Activated naive CD8-positive, alpha-beta T cell (primary cell): ENCODE measurements at regions not wholly inside any gene's neighbourhood (a gene's known extent, or its start where the extent isn't known, plus 50 kb on each side); places are given as distances from the start of the nearest gene placed in this dataset.
"Not testable (repeated sequence)": the region's sequence is repeated elsewhere in the genome, so short reads cannot be mapped to it uniquely, and the experiment has no call there.

Experiments used
- H3K27ac Mint-ChIP-seq: one replicate; pipeline ENCODE4 v1.8.0; 2021; ENCODE audit warnings: mixed read lengths
- H3K27me3 Mint-ChIP-seq: one replicate; pipeline ENCODE4 v1.8.0; 2021; ENCODE audit warnings: mixed read lengths
- H3K36me3 Mint-ChIP-seq: one replicate; pipeline ENCODE4 v1.8.0; 2021; ENCODE audit warnings: mixed read lengths
- H3K4me1 Mint-ChIP-seq: one replicate; pipeline ENCODE4 v1.8.0; 2021; ENCODE audit warnings: low read depth, mixed read lengths
- H3K4me3 Mint-ChIP-seq: one replicate; pipeline ENCODE4 v1.8.0; 2021; ENCODE audit warnings: mild to moderate bottlenecking, mixed read lengths
- H3K9me3 Mint-ChIP-seq: one replicate; pipeline ENCODE4 v1.8.0; 2021; ENCODE audit warnings: low read depth, mixed read lengths

DNA sequence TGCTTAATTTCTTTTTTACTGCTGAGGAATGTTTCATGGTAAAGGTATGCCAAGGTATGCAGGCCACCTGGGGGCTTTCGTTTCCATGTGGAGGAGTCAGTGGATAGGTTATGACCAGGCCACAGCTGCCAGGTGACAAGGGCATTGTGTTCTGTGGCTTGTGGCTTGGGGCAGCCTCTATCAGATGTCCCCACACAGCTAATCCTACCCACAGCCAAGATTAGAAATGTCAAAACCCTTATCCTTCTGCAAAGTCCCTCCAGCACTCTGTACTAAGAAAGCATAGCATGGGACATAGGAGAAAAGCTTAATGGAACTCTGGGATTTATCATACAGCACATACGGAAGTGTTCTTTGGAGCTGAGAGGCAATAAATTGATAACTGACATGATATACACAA, 171.2 kb upstream of the S1PR3 start:
- no peak overlapping the region for H3K27ac Mint-ChIP-seq
- peaks cover 16% of the 10 kb centered on the region for H3K27me3 Mint-ChIP-seq
- peaks cover 2% of the 10 kb centered on the region for H3K36me3 Mint-ChIP-seq
- no peaks in the 10 kb centered on the region for H3K4me1 Mint-ChIP-seq
- no peak overlapping the region for H3K4me3 Mint-ChIP-seq
- no peaks in the 10 kb centered on the region for H3K9me3 Mint-ChIP-seq

- Mint-ChIP-seq H3K27ac (no peak overlapping the region), H3K4me3 (no peak overlapping the region), H3K4me1 (no peaks in the 10 kb centered on the region), H3K27me3 (peaks cover 19% of the 10 kb centered on the region), H3K9me3 (no peaks in the 10 kb centered on the region), H3K36me3 (peaks cover 2% of the 10 kb centered on the region)
Observed at GRCh38 chr9:88821033-88821745, 170.1 kb upstream of the S1PR3 start.

DNA sequence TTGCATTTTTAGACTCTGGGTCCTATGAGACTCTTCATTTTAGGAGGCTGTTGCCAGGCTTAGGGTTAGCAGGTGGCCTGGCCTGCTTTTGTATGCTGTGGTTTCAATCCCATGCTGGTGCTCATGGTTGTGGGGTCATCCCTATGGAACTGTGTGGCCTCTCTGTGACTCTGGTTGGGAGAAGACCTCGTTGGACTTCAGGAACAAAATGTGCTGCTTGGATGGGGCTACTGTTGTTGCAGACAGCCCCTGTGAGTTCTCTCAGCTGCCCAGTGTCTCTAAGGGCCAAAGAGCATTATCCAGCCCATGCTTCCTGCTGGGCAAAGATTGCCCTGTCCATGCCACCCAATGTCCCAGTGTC, 169.5 kb upstream of the S1PR3 start:
- Mint-ChIP-seq H3K4me3 (no peak overlapping the region), H3K27me3 (peaks cover 24% of the 10 kb centered on the region), H3K36me3 (peaks cover 2% of the 10 kb centered on the region), H3K4me1 (no peaks in the 10 kb centered on the region), H3K27ac (no peak overlapping the region), H3K9me3 (no peaks in the 10 kb centered on the region)

GRCh38 chr9:88824711-88825110, 166.6 kb upstream of the S1PR3 start:
- Mint-ChIP-seq H3K27ac (no peak overlapping the region), H3K36me3 (peaks cover 2% of the 10 kb centered on the region), H3K27me3 (peaks cover 48% of the 10 kb centered on the region), H3K4me1 (no peaks in the 10 kb centered on the region), H3K4me3 (no peak overlapping the region), H3K9me3 (no peaks in the 10 kb centered on the region)

GRCh38 chr9:88826181-88826580, 165.1 kb upstream of the S1PR3 start:
- H3K27me3 Mint-ChIP-seq = peaks cover 55% of the 10 kb centered on the region
- H3K4me3 Mint-ChIP-seq = no peak overlapping the region
- no peak overlapping the region for H3K27ac Mint-ChIP-seq
- peaks cover 2% of the 10 kb centered on the region for H3K36me3 Mint-ChIP-seq
- H3K9me3 Mint-ChIP-seq = no peaks in the 10 kb centered on the region
- H3K4me1 Mint-ChIP-seq = no peaks in the 10 kb centered on the region

- Mint-ChIP-seq H3K4me1 (no peaks in the 10 kb centered on the region), H3K4me3 (no peak overlapping the region), H3K9me3 (no peaks in the 10 kb centered on the region), H3K27me3 (peaks cover 58% of the 10 kb centered on the region), H3K36me3 (peaks cover 2% of the 10 kb centered on the region), H3K27ac (no peak overlapping the region)
Observed at GRCh38 chr9:88826771-88827181, 164.5 kb upstream of the S1PR3 start.

DNA sequence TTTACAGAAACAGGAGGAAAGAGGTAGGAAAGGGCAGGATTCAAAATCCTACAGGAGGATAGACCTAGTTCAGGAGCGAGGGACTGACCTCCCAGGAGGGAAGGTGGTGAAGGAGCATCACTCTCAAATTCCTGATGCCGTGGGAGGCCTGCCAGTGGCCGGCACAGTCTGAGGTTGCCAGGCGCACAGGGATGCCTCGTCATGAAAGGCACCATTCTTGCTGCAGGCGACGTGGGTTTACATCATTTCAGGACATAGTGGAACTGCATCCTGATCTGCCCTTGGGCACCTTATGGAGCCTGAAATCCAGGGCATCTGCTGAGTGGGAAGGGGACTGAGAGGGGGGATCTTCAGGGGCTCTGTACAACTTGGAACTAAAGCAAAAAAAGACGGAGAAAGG, 163.2 kb upstream of the S1PR3 start:
- Mint-ChIP-seq H3K27ac (no peak overlapping the region), H3K4me1 (no peaks in the 10 kb centered on the region), H3K4me3 (no peak overlapping the region), H3K36me3 (peaks cover 5% of the 10 kb centered on the region), H3K9me3 (no peaks in the 10 kb centered on the region), H3K27me3 (peaks cover 67% of the 10 kb centered on the region)

DNA sequence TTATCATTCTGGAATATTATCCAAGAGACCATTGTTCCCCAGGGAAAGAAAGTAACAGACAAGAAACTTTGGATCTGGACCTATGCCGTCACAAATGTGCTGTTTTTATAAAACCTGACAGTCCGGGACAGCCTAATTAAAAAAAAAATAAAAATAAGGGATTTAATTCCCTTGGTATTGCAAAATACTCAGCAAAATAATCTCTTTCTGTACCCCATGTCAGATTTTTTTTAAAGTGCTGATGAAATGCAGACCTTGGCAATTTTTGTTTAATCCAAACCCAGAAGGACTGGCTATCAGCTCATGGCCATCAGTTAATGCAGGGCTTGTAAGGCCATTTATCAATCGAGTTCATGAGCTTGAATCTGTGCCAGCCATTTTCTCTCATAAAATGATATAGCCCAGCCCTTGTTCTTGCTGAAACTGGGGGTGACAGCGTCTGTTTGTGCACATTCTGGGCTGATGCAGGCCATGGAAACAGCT, 162.7 kb upstream of the S1PR3 start:
- Mint-ChIP-seq H3K36me3 (peaks cover 5% of the 10 kb centered on the region), H3K4me3 (no peak overlapping the region), H3K4me1 (no peaks in the 10 kb centered on the region), H3K27me3 (peaks cover 68% of the 10 kb centered on the region), H3K27ac (no peak overlapping the region), H3K9me3 (no peaks in the 10 kb centered on the region)

DNA sequence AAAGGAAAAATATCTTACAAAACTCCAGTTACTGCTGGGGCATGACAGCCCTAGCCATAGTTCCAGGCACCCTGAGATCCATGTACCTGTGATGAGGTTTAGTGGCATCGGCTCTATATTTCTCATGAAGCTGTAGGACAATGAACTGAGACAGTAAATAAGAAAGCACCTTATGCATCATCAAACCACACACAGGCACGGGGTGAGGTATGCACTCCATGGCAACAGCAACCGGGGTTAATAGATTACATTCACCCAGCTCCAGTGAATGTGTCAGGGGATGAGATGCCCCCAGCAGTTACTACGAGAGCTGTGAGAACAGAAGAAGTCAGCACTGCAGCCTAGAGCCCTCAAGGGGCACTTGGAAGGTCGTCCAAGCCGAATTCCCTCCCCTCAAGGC, 162.0 kb upstream of the S1PR3 start:
- H3K9me3 Mint-ChIP-seq = no peaks in the 10 kb centered on the region
- no peak overlapping the region for H3K27ac Mint-ChIP-seq
- H3K36me3 Mint-ChIP-seq = peaks cover 5% of the 10 kb centered on the region
- peaks cover 7% of the 10 kb centered on the region for H3K4me1 Mint-ChIP-seq
- H3K27me3 Mint-ChIP-seq = peaks cover 74% of the 10 kb centered on the region
- no peak overlapping the region for H3K4me3 Mint-ChIP-seq

DNA sequence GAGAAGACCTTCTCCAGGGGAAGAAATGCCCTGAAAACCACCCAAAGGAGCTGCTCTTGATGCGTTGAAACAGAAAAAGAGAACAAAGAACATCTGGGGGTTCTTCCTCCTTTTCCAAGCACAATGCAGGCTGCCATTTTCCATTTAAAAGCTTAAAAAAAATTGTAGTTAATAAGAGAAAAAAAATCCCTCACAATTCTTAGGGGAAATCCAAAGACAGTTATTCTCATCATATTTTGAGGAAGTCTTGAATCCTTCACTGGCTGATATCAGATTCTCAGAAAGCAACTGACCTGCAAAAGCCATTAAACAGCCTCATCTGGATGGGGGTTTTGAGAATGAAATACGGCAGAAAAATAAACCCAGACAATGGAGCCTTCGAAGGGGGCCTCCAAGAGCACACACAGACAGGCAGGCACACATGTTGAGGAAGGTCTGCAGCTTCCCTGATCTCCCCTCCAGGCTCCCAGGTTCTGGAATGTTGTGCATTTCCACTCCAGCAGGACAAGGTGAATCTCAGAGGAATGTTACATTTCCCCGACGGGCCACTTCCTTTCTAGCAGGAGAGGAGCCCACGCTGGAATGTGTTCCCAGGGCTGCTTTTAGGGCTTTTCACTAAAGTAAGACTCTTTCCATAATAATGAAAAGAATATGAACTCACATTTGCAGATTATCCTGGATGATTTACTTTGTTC, 159.4 kb upstream of the S1PR3 start:
- H3K27me3 Mint-ChIP-seq = peaks cover 62% of the 10 kb centered on the region
- no peak overlapping the region for H3K27ac Mint-ChIP-seq
- no peak overlapping the region for H3K4me3 Mint-ChIP-seq
- H3K4me1 Mint-ChIP-seq = peaks cover 25% of the 10 kb centered on the region
- H3K9me3 Mint-ChIP-seq = no peaks in the 10 kb centered on the region
- H3K36me3 Mint-ChIP-seq = peaks cover 3% of the 10 kb centered on the region

DNA sequence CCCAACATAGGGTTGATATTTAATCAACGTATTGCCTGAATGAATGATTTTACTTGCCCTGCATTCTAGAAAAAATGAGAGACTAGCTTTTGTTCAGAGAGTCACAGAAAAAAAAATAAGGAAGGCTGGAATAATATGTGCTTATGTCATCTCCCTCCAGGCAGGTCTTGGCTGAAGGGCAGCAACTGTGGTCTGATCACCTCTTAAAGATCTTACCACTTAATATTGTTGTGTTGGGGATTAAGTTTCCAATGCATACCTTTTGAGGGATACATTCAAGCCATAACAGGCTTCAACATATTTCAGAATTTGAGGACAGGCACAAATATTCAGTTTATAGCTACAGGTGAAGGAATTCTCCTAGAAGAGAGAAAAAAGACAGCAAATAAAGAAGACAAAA, 157.3 kb upstream of the S1PR3 start:
- no peaks in the 10 kb centered on the region for H3K9me3 Mint-ChIP-seq
- H3K4me3 Mint-ChIP-seq = peak overlapping the region; percentile 2
- peaks cover 58% of the 10 kb centered on the region for H3K27me3 Mint-ChIP-seq
- H3K27ac Mint-ChIP-seq = no peak overlapping the region
- H3K4me1 Mint-ChIP-seq = peaks cover 26% of the 10 kb centered on the region
- H3K36me3 Mint-ChIP-seq = peaks cover 3% of the 10 kb centered on the region

DNA sequence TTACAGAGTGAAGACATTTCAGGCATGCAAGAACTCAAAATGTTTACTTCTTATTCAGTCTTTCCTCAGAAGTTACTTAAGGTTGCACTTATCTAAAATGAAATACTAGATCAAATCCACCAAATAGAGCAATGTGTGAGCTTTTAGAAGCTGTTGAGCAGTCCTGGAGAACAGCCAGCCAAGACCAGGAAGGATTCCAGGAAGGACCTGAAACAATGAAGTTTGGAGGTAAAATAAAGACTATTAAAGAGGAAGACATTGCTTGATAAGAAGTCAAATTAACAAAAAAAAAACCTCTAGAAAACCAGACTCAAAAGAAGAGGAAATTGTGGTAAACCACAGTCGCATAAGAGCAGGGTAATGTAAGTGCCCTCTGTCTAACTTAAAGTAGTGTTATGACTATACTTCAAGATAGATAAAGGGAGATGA, 156.2 kb upstream of the S1PR3 start:
- H3K27me3 Mint-ChIP-seq = peaks cover 56% of the 10 kb centered on the region
- peaks cover 3% of the 10 kb centered on the region for H3K36me3 Mint-ChIP-seq
- peaks cover 26% of the 10 kb centered on the region for H3K4me1 Mint-ChIP-seq
- H3K4me3 Mint-ChIP-seq = peak overlapping the region; percentile 21
- no peak overlapping the region for H3K27ac Mint-ChIP-seq
- no peaks in the 10 kb centered on the region for H3K9me3 Mint-ChIP-seq

- Mint-ChIP-seq H3K27ac (no peak overlapping the region), H3K4me3 (no peak overlapping the region), H3K36me3 (peaks cover 3% of the 10 kb centered on the region), H3K9me3 (no peaks in the 10 kb centered on the region), H3K4me1 (peaks cover 26% of the 10 kb centered on the region), H3K27me3 (peaks cover 53% of the 10 kb centered on the region)
Observed at GRCh38 chr9:88835772-88836171, 155.5 kb upstream of the S1PR3 start.

DNA sequence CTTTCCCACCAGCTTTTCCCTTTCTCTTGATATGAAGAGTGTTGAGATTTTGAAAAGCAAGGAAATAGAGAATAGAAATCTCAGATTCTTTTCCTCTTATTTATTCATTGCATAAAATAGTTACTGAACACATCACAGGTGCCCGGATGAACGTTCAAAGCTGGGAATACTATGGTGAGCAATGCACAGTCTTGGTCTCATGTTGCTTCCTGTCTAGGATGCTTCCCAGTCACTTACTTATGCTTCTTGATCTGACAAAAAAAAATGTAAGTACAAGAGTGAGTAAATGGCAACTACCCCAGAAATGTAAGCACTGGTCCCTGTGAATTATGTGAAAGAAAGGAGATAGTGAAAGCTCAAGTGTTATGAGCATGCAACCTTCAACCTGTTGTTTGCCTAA, 153.5 kb upstream of the S1PR3 start:
- Mint-ChIP-seq H3K27ac (no peak overlapping the region), H3K27me3 (peaks cover 45% of the 10 kb centered on the region), H3K9me3 (no peaks in the 10 kb centered on the region), H3K4me3 (no peak overlapping the region), H3K36me3 (no peaks in the 10 kb centered on the region), H3K4me1 (peaks cover 28% of the 10 kb centered on the region)

DNA sequence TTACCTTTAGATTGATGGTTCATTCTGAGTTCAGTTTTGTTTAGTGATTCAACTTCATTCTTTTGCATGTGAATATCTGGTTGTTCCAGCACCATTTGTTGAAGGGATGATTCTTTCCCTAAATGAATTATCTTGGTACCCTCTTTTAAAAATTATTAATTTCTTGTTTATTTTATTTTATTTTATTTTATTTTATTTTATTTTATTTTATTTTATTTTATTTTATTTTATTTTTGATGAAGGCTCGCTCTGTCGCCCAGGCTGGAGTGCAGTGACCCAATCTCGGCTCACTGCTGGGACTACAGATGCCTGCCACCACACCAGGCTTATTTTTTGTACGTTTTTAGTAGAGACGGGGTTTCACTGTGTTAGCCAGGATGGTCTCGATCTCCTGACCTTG, 141.4 kb upstream of the S1PR3 start:
- not testable (repeated sequence) for H3K36me3 Mint-ChIP-seq, H3K9me3 Mint-ChIP-seq, H3K27ac Mint-ChIP-seq, H3K4me3 Mint-ChIP-seq, H3K4me1 Mint-ChIP-seq
- H3K27me3 Mint-ChIP-seq = peaks cover 24% of the 10 kb centered on the region

DNA sequence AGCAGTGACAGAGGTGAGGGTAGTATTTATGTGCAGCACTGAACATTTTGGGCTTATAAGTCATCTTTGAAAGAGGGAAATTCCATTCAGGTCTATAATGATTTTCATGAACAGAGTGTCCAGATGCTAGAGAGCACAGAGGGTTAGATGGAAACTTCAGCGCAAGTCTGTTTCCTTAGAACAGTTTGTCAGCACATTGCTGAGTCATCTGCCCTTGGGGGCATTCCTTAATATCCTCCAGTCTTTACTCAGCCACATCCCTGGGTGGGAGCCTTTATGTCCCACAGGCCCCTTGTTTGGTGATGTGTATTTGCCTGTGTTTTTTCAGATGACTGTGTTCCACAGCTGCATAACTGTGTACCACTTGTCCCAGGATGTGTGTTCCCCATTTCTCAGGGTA, 138.5 kb upstream of the S1PR3 start:
- Mint-ChIP-seq H3K27ac (no peak overlapping the region), H3K9me3 (peaks cover 7% of the 10 kb centered on the region), H3K4me1 (no peaks in the 10 kb centered on the region), H3K27me3 (peaks cover 36% of the 10 kb centered on the region), H3K36me3 (peaks cover 2% of the 10 kb centered on the region), H3K4me3 (no peak overlapping the region)
